Upper lobe of left lung (tissue), 4 donors: ENCODE measurements at regions not wholly inside any gene's neighbourhood (a gene's known extent, or its start where the extent isn't known, plus 50 kb on each side); places are given as distances from the start of the nearest gene placed in this dataset.

Experiments used
- POLR2A ChIP-seq, 4 donors: fragments of 450-650 bp; IDR thresholded peaks; one replicate each; pipeline ENCODE4 v1.5.1; 2016 to 2017; ENCODE audit warnings: antibody characterized with exemption in 4 of 4, mild to moderate bottlenecking in 2 of 4
- POLR2AphosphoS5 ChIP-seq, 2 donors: sonication (generic); formaldehyde crosslinking; IDR thresholded peaks; one replicate each; pipeline ENCODE4 v1.5.1; 2017; ENCODE audit warnings: antibody characterized with exemption in 2 of 2

GRCh38 chr7:98465022-98465421 lies 64.1 kb upstream of the BAIAP2L1 start:
- TF ChIP-seq POLR2A (IDR thresholded peaks at IDR 0.05) (no peak), POLR2AphosphoS5 (IDR thresholded peaks at IDR 0.05) (no peak)
